8988T (cell line): ENCODE measurements at regions not wholly inside any gene's neighbourhood (a gene's known extent, or its start where the extent isn't known, plus 50 kb on each side); places are given as distances from the start of the nearest gene placed in this dataset.

ENCODE experiments used
- DNase-seq: peaks from one replicate; pipeline ENCODE4 v3.0.0; 2011

- no peak for DNase-seq
Observed at GRCh38 chr19:28497137-28497536, 715.8 kb downstream of the UQCRFS1 start.

GRCh38 chr19:28495046-28495445 is 717.9 kb downstream of the UQCRFS1 start:
- DNase-seq, result no peak

GRCh38 chr19:28494461-28494860 is 718.5 kb downstream of the UQCRFS1 start:
- DNase-seq, result no peak

GRCh38 chr19:28493884-28494283 is 719.1 kb downstream of the UQCRFS1 start:
- DNase-seq, result no peak

- DNase-seq, result no peak
Observed at GRCh38 chr19:28492621-28493020, 720.3 kb downstream of the UQCRFS1 start.

- no peak for DNase-seq
Observed at GRCh38 chr19:28492201-28492600, 720.8 kb downstream of the UQCRFS1 start.

GRCh38 chr19:28489776-28490175 is 723.2 kb downstream of the UQCRFS1 start:
- DNase-seq, result no peak

GRCh38 chr19:28489126-28489660 is 723.8 kb downstream of the UQCRFS1 start:
- no peak for DNase-seq

GRCh38 chr19:28487999-28488398 is 725.0 kb downstream of the UQCRFS1 start:
- DNase-seq, result no peak

GRCh38 chr19:28486926-28487325 is 726.0 kb downstream of the UQCRFS1 start:
- DNase-seq, result no peak

- DNase-seq, result no peak
Observed at GRCh38 chr19:28486473-28486872, 726.5 kb downstream of the UQCRFS1 start.

GRCh38 chr19:28485292-28485691 is 727.7 kb downstream of the UQCRFS1 start:
- DNase-seq, result no peak

GRCh38 chr19:28483197-28483596 is 729.8 kb downstream of the UQCRFS1 start:
- DNase-seq, result no peak

GRCh38 chr19:28482221-28482620 is 730.7 kb downstream of the UQCRFS1 start:
- no peak for DNase-seq

- no peak for DNase-seq
Observed at GRCh38 chr19:28481674-28482073, 731.3 kb downstream of the UQCRFS1 start.

- DNase-seq, result no peak
Observed at GRCh38 chr19:28475525-28475924, 737.4 kb downstream of the UQCRFS1 start.

- DNase-seq, result no peak
Observed at GRCh38 chr19:28472843-28473242, 740.1 kb downstream of the UQCRFS1 start.

- DNase-seq, result no peak
Observed at GRCh38 chr19:28471731-28472510, 741.0 kb downstream of the UQCRFS1 start.

GRCh38 chr19:28469544-28469943 is 743.4 kb downstream of the UQCRFS1 start:
- DNase-seq, result no peak

GRCh38 chr19:28468701-28469459 is 744.1 kb downstream of the UQCRFS1 start:
- DNase-seq, result no peak

- no peak for DNase-seq
Observed at GRCh38 chr19:28466107-28467045, 746.6 kb downstream of the UQCRFS1 start.

- no peak for DNase-seq
Observed at GRCh38 chr19:28465371-28466086, 747.4 kb downstream of the UQCRFS1 start.
